Activated CD4-positive, alpha-beta T cell treated with anti-CD3 and anti-CD28 coated beads, Interleukin-2, amount 10 ng/mL, durations not matched to agents 7 days and 5 days (primary cell): ENCODE measurements at regions not wholly inside any gene's neighbourhood (a gene's known extent, or its start where the extent isn't known, plus 50 kb on each side); places are given as distances from the start of the nearest gene placed in this dataset.

Source experiments
- CTCF ChIA-PET: fragments of 350-600 bp; sonication (Branson Sonifier 250); formaldehyde crosslinking; loops from one replicate; lab custom pipeline; 2021; ENCODE audit warnings: antibody characterized with exemption; lab: Charles Lee
- POLR2A ChIA-PET: fragments of 350-600 bp; sonication (Branson Sonifier 250); formaldehyde crosslinking; loops from one replicate; lab custom pipeline; 2021; ENCODE audit warnings: antibody characterized with exemption; lab: Charles Lee
- DNase-seq: peaks from one replicate; pipeline ENCODE4 v3.0.0-alpha.2; 2020
- H3K27ac Mint-ChIP-seq: one replicate; pipeline ENCODE4 v1.8.0; 2021; ENCODE audit warnings: mild to moderate bottlenecking, moderate library complexity, mixed read lengths
- H3K27me3 Mint-ChIP-seq: one replicate; pipeline ENCODE4 v1.8.0; 2021; ENCODE audit warnings: mixed read lengths
- H3K36me3 Mint-ChIP-seq: one replicate; pipeline ENCODE4 v1.8.0; 2021; ENCODE audit warnings: low read depth, mixed read lengths
- H3K4me1 Mint-ChIP-seq: one replicate; pipeline ENCODE4 v1.8.0; 2021; ENCODE audit warnings: mixed read lengths
- H3K4me3 Mint-ChIP-seq: one replicate; pipeline ENCODE4 v1.8.0; 2021; ENCODE audit warnings: mild to moderate bottlenecking, moderate library complexity, mixed read lengths
- H3K9me3 Mint-ChIP-seq: one replicate; pipeline ENCODE4 v1.8.0; 2021; ENCODE audit warnings: mixed read lengths

DNA sequence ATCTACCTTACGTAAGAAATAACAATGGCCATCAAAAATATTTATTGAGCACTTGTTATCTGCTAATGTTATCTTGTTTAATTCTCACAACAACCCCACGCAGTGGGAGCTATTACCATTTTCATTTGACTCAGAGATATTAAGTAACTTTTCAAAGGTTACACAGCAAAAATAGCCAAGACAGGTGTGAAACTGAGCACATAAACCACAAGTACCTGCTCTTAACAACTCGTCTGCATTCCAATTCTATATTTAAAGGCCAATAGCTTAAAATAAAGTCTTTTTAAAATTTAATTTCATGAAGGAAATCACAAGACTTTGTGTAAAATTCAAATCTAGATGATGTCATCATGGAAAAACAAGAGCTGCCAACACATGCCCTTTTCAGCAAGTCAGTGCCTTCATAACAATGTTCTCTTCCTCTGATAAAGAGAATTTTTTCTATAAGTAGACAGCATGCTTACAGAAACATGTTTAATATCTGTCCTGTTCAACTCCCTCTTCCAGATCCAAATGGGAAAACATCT, 111.6 kb downstream of the MED10 start:
- Mint-ChIP-seq H3K36me3 (no peaks in the 10 kb centered on the region), H3K27ac (no peak overlapping the region), H3K9me3 (peaks cover under 1% of the 10 kb centered on the region), H3K27me3 (peaks cover under 1% of the 10 kb centered on the region), H3K4me3 (no peak overlapping the region), H3K4me1 (no peaks in the 10 kb centered on the region)
- no peak for DNase-seq
- ChIA-PET CTCF (interaction anchor here (1.3 to 2.3 kb wide), 3 partner anchors 10 to 23 kb away, joined by 3 to 6 read pairs (median 4); no protein-coding TSS in a partner anchor), POLR2A (no interaction called here)

DNA sequence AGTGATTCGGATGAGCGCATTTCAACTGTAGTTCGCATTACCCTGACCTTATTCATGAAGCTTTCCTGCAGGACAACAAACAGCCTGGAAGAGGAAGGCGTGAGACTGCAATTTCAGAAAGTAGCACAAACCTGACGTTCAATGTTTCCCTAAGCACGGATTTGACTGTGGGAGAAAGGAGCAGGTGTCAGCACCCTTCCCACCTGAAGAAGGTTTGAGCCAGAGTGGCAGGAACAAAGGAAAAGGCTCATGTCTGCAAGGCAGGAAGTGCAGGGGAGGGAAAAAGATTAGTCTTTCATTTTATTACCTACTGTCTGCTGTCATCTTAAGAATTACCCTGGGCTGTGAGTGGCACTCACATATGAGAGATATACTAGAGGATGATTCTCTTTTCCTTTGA, 114.0 kb downstream of the MED10 start:
- CTCF ChIA-PET, result no interaction called here
- Mint-ChIP-seq H3K36me3 (no peaks in the 10 kb centered on the region), H3K4me1 (no peaks in the 10 kb centered on the region), H3K9me3 (no peaks in the 10 kb centered on the region), H3K4me3 (no peak overlapping the region), H3K27ac (no peak overlapping the region), H3K27me3 (no peaks in the 10 kb centered on the region)
- POLR2A ChIA-PET, result no interaction called here
- no peak for DNase-seq

- Mint-ChIP-seq H3K9me3 (no peaks in the 10 kb centered on the region), H3K36me3 (no peaks in the 10 kb centered on the region), H3K27ac (no peak overlapping the region), H3K4me3 (no peak overlapping the region), H3K4me1 (no peaks in the 10 kb centered on the region), H3K27me3 (no peaks in the 10 kb centered on the region)
- DNase-seq, result no peak
- ChIA-PET CTCF (no interaction called here), POLR2A (no interaction called here)
These were observed 115.5 kb downstream of the MED10 start for GRCh38 chr5:6262651-6263363.

- DNase-seq, result no peak
- Mint-ChIP-seq H3K4me1 (no peaks in the 10 kb centered on the region), H3K36me3 (no peaks in the 10 kb centered on the region), H3K27me3 (no peaks in the 10 kb centered on the region), H3K9me3 (no peaks in the 10 kb centered on the region), H3K27ac (no peak overlapping the region), H3K4me3 (no peak overlapping the region)
- CTCF ChIA-PET, result no interaction called here
- POLR2A ChIA-PET, result no interaction called here
These were observed 116.7 kb downstream of the MED10 start for GRCh38 chr5:6261668-6262067.

DNA sequence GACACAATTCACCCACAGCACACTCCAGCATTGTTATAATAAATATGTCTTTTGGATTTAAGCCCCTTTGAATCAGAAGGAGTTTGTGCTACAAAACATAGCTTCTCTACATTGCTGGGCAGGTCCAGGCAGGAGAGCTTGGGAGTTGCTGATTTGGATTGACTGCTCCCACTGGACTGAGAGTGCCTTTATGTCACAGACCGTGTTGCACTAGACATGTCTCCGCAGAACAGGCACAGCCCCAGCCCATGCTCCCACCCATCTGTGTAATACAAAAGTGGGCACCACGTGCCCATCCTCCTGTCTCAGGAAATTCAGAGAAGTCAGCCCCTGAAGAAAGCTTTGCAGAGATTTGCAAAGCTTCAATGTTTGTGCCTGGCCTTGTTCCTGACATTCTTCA, 117.1 kb downstream of the MED10 start:
- POLR2A ChIA-PET, result no interaction called here
- CTCF ChIA-PET, result no interaction called here

DNA sequence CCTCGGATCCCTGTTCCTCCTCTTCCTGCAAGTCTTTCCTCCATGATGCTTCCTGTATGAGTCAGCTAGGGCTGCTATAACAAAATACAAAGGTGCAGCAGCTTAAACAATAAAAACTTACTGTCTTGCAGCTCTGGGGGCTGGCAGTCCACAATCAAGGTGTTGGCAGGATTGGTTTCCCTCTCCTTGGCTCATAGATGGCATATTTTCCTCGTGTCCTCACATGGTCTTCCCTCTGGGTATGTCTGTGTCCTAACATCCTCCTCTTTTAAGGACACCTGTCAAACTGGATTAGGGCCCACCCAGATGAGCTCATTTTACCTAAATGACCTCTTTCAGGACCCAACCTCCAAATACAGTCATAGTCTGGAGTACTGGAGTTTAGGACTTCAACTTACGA, 117.5 kb downstream of the MED10 start:
- no peak overlapping the region for H3K4me3 Mint-ChIP-seq
- ChIA-PET CTCF (interaction anchor here (0.6 to 1.6 kb wide), 2 partner anchors 21 to 99 kb away, joined by 3 to 5 read pairs; no protein-coding TSS in a partner anchor), POLR2A (no interaction called here)
- H3K27ac Mint-ChIP-seq, result no peak overlapping the region
- no peaks in the 10 kb centered on the region for H3K9me3 Mint-ChIP-seq
- no peaks in the 10 kb centered on the region for H3K4me1 Mint-ChIP-seq
- no peak for DNase-seq
- no peaks in the 10 kb centered on the region for H3K27me3 Mint-ChIP-seq
- no peaks in the 10 kb centered on the region for H3K36me3 Mint-ChIP-seq

More for the DNA sequence above, 117.1 kb downstream of the MED10 start:
- H3K27me3 Mint-ChIP-seq, result no peaks in the 10 kb centered on the region
- DNase-seq, result no peak
- H3K4me3 Mint-ChIP-seq, result no peak overlapping the region
- H3K9me3 Mint-ChIP-seq, result no peaks in the 10 kb centered on the region
- H3K4me1 Mint-ChIP-seq, result no peaks in the 10 kb centered on the region
- H3K27ac Mint-ChIP-seq, result no peak overlapping the region
- no peaks in the 10 kb centered on the region for H3K36me3 Mint-ChIP-seq

GRCh38 chr5:6256901-6257300, 121.4 kb downstream of the MED10 start:
- Mint-ChIP-seq H3K9me3 (no peaks in the 10 kb centered on the region), H3K36me3 (no peaks in the 10 kb centered on the region), H3K4me3 (no peak overlapping the region), H3K27ac (no peak overlapping the region), H3K4me1 (no peaks in the 10 kb centered on the region), H3K27me3 (no peaks in the 10 kb centered on the region)
- ChIA-PET CTCF (interaction anchor here (0.5 to 1.2 kb wide), 2 partner anchors 14 to 101 kb away, joined by 3 to 5 read pairs; no protein-coding TSS in a partner anchor), POLR2A (no interaction called here)
- no peak for DNase-seq

DNA sequence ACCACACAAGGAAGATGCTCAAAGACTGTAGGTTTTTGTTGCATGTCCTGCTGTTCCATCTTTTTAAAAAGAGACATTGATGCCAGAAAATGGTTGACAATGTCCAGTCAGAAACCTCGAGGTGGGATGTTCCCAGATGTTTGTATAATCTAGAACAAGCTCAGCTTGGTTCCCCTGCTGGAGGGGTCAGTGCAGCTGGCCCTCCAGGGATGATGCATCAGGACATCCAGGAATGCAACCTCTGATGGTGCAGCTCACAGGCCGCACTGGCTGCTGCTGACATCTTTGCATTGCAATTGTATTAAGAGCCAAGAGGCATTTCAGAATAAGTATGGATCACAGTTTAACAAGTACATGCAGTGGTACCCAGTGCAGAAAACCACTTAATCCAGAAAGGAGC, 122.4 kb downstream of the MED10 start:
- no peak for DNase-seq
- Mint-ChIP-seq H3K4me3 (no peak overlapping the region), H3K27ac (no peak overlapping the region), H3K4me1 (no peaks in the 10 kb centered on the region), H3K36me3 (no peaks in the 10 kb centered on the region), H3K9me3 (no peaks in the 10 kb centered on the region), H3K27me3 (no peaks in the 10 kb centered on the region)
- CTCF ChIA-PET, result interaction anchor here (1.2 kb wide), 1 partner anchor 13 kb away, joined by 5 read pairs; no protein-coding TSS in a partner anchor
- POLR2A ChIA-PET, result no interaction called here

- H3K4me1 Mint-ChIP-seq, result no peaks in the 10 kb centered on the region
- no peaks in the 10 kb centered on the region for H3K36me3 Mint-ChIP-seq
- no peak overlapping the region for H3K4me3 Mint-ChIP-seq
- POLR2A ChIA-PET, result no interaction called here
- no peak overlapping the region for H3K27ac Mint-ChIP-seq
- CTCF ChIA-PET, result no interaction called here
- H3K27me3 Mint-ChIP-seq, result no peaks in the 10 kb centered on the region
- H3K9me3 Mint-ChIP-seq, result no peaks in the 10 kb centered on the region
- DNase-seq, result no peak
These were observed 124.5 kb downstream of the MED10 start for GRCh38 chr5:6253846-6254245.

GRCh38 chr5:6253281-6253680, 125.1 kb downstream of the MED10 start:
- DNase-seq, result no peak
- Mint-ChIP-seq H3K4me3 (no peak overlapping the region), H3K27ac (no peak overlapping the region), H3K4me1 (no peaks in the 10 kb centered on the region), H3K36me3 (no peaks in the 10 kb centered on the region), H3K9me3 (no peaks in the 10 kb centered on the region), H3K27me3 (no peaks in the 10 kb centered on the region)
- CTCF ChIA-PET, result interaction anchor here (1.2 kb wide), 1 partner anchor 23 kb away, joined by 3 read pairs; no protein-coding TSS in a partner anchor
- POLR2A ChIA-PET, result no interaction called here

- CTCF ChIA-PET, result interaction anchor here (1.1 to 1.2 kb wide), 2 partner anchors 15 to 24 kb away, joined by 3 read pairs; no protein-coding TSS in a partner anchor
- H3K27me3 Mint-ChIP-seq, result no peaks in the 10 kb centered on the region
- no peak overlapping the region for H3K27ac Mint-ChIP-seq
- DNase-seq, result no peak
- no peak overlapping the region for H3K4me3 Mint-ChIP-seq
- no peaks in the 10 kb centered on the region for H3K36me3 Mint-ChIP-seq
- POLR2A ChIA-PET, result no interaction called here
- no peaks in the 10 kb centered on the region for H3K4me1 Mint-ChIP-seq
- H3K9me3 Mint-ChIP-seq, result no peaks in the 10 kb centered on the region
These were observed 125.8 kb downstream of the MED10 start for GRCh38 chr5:6252581-6252980.

GRCh38 chr5:6251565-6252102, 126.7 kb downstream of the MED10 start:
- DNase-seq, result no peak
- no peaks in the 10 kb centered on the region for H3K9me3 Mint-ChIP-seq
- H3K4me3 Mint-ChIP-seq, result no peak overlapping the region
- H3K27me3 Mint-ChIP-seq, result no peaks in the 10 kb centered on the region
- CTCF ChIA-PET, result interaction anchor here (0.6 to 1.1 kb wide), 2 partner anchors 14 to 29 kb away, joined by 3 read pairs; no protein-coding TSS in a partner anchor
- no peaks in the 10 kb centered on the region for H3K36me3 Mint-ChIP-seq
- POLR2A ChIA-PET, result no interaction called here
- no peak overlapping the region for H3K27ac Mint-ChIP-seq
- H3K4me1 Mint-ChIP-seq, result no peaks in the 10 kb centered on the region

- Mint-ChIP-seq H3K4me3 (no peak overlapping the region), H3K27ac (no peak overlapping the region), H3K9me3 (no peaks in the 10 kb centered on the region), H3K36me3 (no peaks in the 10 kb centered on the region), H3K4me1 (no peaks in the 10 kb centered on the region), H3K27me3 (no peaks in the 10 kb centered on the region)
- ChIA-PET POLR2A (no interaction called here), CTCF (no interaction called here)
- no peak for DNase-seq
These were observed 128.2 kb downstream of the MED10 start for GRCh38 chr5:6250121-6250520.
